Gastrocnemius medialis (tissue), 4 donors: ENCODE measurements at regions not wholly inside any gene's neighbourhood (a gene's known extent, or its start where the extent isn't known, plus 50 kb on each side); places are given as distances from the start of the nearest gene placed in this dataset.

Experiments
- ATAC-seq, 2 donors: fragments of 150-250 bp; one replicate each; pipeline ENCODE4 v1.9.1; 2016
- DNase-seq, 2 donors: peaks; one replicate each; pipeline ENCODE4 v3.0.0-alpha.2; 2019
- H3K27ac ChIP-seq, 4 donors: fragments of 200-600 bp; sonication (generic); 1 replicate in 1 of 4; 2 replicates in 3 of 4; pipeline ENCODE4 v1.5.1; 2016 to 2018; ENCODE audit warnings: mild to moderate bottlenecking in 2 of 4, moderate library complexity in 1 of 4
- H3K27me3 ChIP-seq, 3 donors: fragments of 200-600 bp; sonication (generic) in 2 of 3; 1 replicate in 1 of 3; 2 replicates in 2 of 3; pipeline versions ENCODE4 v1.5.1 to v1.6.0; 2016 to 2019; ENCODE audit warnings: mild to moderate bottlenecking in 1 of 3, moderate library complexity in 1 of 3
- H3K36me3 ChIP-seq, 2 donors: fragments of 200-600 bp; sonication (generic) in 1 of 2; one replicate each; pipeline ENCODE4 v1.5.1; 2017 to 2018
- H3K4me1 ChIP-seq, 2 donors: fragments of 200-600 bp; sonication (generic) in 1 of 2; one replicate each; pipeline ENCODE4 v1.5.1; 2016 to 2017; ENCODE audit warnings: mild to moderate bottlenecking in 2 of 2
- H3K4me3 ChIP-seq, 4 donors: fragments of 200-600 bp; sonication (generic) in 3 of 4; 1 replicate in 1 of 4; 2 replicates in 3 of 4; pipeline ENCODE4 v1.5.1; 2016 to 2019; ENCODE audit warnings: mild to moderate bottlenecking in 2 of 4
- H3K9me3 ChIP-seq, 3 donors: fragments of 200-600 bp; sonication (generic) in 2 of 3; 1 replicate in 1 of 3; 2 replicates in 2 of 3; pipeline ENCODE4 v1.5.1; 2016 to 2019
- POLR2A ChIP-seq, 2 donors: fragments of 450-650 bp; IDR thresholded peaks; one replicate each; pipeline ENCODE4 v1.6.1; 2017; ENCODE audit warnings: antibody characterized with exemption in 2 of 2, mild to moderate bottlenecking in 2 of 2, moderate library complexity in 2 of 2
- in situ Hi-C, 4 donors: fragments of 200-750 bp; cut with MboI; loops; one replicate each; pipeline versions ENCODE4 v1.15.0 to v1.8.0; 2017; ENCODE audit warnings: low sequenced_read_pairs in 4 of 4
- intact Hi-C: fragments of 100-400 bp; cut with DNase I; formaldehyde crosslinking; loops from one replicate; pipeline ENCODE4 v1.15.1; 2023; ENCODE audit warnings: low total_unique reads
- TF ChIP-seq, protein P1 (sequence below), 5 experiments: fragments of 450-650 bp in 3 of 5; fragments of 200-600 bp in 2 of 5; sonication (generic) in 2 of 5; IDR thresholded peaks in 4 of 5; conservative IDR thresholded peaks in 1 of 5; 1 replicate in 4 of 5; 2 replicates in 1 of 5; pipeline ENCODE4 v1.5.1; 2016 to 2019; ENCODE audit warnings: antibody characterized with exemption in 5 of 5, mild to moderate bottlenecking in 3 of 5, moderate library complexity in 3 of 5

DNA sequence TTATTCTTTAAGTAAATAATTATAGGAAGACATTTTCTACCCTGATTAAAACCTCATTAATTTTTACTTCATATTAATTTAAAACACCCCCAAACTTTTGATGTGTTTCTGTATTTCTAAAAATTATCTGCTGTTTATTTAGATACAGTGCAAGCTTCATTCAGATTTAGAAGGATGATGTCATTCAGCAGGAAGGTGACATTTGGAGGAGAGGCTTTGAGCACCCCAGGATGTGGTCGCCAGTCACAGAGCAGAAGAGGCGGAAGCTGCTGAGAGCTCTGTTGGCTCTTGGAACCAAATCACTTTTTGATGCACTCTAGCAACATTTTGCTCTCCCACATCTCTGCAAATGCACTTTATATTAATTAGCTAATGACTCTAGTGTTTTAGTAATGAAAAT, 233.9 kb upstream of the CACNA2D1 start:
- DNase-seq, result no peak
- in situ Hi-C loops (no loop called here), intact Hi-C loops (no loop called here)
- Histone ChIP-seq H3K36me3 (no peaks in the 10 kb centered on the region), H3K27me3 (no peaks in the 10 kb centered on the region), H3K4me3 (no peak overlapping the region), H3K9me3 (no peaks in the 10 kb centered on the region), H3K4me1 (no peaks in the 10 kb centered on the region), H3K27ac (no peak overlapping the region)
- TF ChIP-seq POLR2A (IDR thresholded peaks at IDR 0.05), result no peak
- TF ChIP-seq, protein P1, sequence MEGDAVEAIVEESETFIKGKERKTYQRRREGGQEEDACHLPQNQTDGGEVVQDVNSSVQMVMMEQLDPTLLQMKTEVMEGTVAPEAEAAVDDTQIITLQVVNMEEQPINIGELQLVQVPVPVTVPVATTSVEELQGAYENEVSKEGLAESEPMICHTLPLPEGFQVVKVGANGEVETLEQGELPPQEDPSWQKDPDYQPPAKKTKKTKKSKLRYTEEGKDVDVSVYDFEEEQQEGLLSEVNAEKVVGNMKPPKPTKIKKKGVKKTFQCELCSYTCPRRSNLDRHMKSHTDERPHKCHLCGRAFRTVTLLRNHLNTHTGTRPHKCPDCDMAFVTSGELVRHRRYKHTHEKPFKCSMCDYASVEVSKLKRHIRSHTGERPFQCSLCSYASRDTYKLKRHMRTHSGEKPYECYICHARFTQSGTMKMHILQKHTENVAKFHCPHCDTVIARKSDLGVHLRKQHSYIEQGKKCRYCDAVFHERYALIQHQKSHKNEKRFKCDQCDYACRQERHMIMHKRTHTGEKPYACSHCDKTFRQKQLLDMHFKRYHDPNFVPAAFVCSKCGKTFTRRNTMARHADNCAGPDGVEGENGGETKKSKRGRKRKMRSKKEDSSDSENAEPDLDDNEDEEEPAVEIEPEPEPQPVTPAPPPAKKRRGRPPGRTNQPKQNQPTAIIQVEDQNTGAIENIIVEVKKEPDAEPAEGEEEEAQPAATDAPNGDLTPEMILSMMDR (IDR thresholded peaks at IDR 0.05 in 4 of 5, conservative IDR thresholded peaks at IDR 0.05 in 1 of 5), result no peak
- no peak for ATAC-seq

DNA sequence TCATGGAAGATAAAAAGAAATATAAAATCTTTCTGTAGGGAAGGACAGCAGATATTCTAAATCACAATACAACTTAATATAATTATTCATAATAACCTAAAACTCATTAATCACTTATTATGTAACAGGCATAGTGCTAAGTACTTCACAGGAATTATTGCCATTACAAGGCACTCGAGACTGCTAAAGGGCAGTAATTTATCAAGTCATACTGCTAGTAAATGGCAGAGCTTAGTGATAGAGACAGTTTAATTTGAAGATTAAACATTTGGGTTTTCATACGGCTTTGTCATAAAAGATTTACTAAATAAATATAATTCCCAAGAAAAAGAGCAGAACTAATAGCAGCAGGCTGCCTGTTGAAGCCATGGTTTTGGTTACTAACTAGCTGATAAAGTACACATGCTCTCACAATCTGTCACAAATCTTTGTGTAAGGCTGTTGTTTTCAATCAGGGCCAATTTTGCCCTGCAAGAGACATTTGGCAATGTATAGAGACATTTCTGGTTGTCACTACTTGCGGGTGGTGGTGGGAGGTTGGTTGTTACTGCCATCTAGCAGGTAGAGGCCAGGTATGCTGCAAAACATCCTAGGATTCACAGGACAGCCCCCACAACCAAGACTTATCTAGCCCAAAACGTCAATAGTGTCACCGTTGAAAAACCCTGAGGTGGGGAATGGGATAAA, 233.3 kb upstream of the CACNA2D1 start:
- no peaks in the 10 kb centered on the region for H3K9me3 ChIP-seq
- DNase-seq, result no peak
- H3K27me3 ChIP-seq, result no peaks in the 10 kb centered on the region
- TF ChIP-seq, protein P1 (IDR thresholded peaks at IDR 0.05 in 4 of 5, conservative IDR thresholded peaks at IDR 0.05 in 1 of 5), result no peak
- no peak for TF ChIP-seq POLR2A (IDR thresholded peaks at IDR 0.05)
- no peaks in the 10 kb centered on the region for H3K4me1 ChIP-seq
- H3K36me3 ChIP-seq, result no peaks in the 10 kb centered on the region
- no peak overlapping the region for H3K4me3 ChIP-seq
- in situ Hi-C loops, result no loop called here
- ATAC-seq, result no peak
- intact Hi-C loops, result no loop called here
- no peak overlapping the region for H3K27ac ChIP-seq

DNA sequence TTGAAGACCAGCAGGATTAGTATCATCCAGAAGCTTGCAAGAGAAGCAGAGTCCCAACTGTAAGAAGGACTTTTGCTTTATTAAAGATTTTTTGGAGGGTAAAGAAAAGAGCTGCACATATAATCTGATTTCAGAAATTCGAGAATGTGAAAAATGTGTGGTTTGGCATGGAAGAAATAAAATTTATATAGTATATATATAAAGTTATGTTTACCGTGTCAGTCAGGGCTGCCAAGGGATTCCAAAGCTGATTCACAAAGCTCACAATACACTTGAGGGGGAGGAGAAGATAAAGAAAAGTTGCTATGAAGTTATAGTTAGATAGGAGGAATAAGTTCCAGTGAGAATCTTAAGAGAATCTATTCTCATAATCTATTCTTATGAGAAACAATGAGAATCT, 231.8 kb upstream of the CACNA2D1 start:
- H3K27me3 ChIP-seq, result no peaks in the 10 kb centered on the region
- no peak for DNase-seq
- H3K9me3 ChIP-seq, result no peaks in the 10 kb centered on the region
- no peak for ATAC-seq
- no peaks in the 10 kb centered on the region for H3K36me3 ChIP-seq
- no peak overlapping the region for H3K27ac ChIP-seq
- TF ChIP-seq, protein P1 (IDR thresholded peaks at IDR 0.05 in 4 of 5, conservative IDR thresholded peaks at IDR 0.05 in 1 of 5), result no peak
- TF ChIP-seq POLR2A (IDR thresholded peaks at IDR 0.05), result no peak
- in situ Hi-C loops (no loop called here), intact Hi-C loops (no loop called here)
- no peak overlapping the region for H3K4me3 ChIP-seq
- no peaks in the 10 kb centered on the region for H3K4me1 ChIP-seq

DNA sequence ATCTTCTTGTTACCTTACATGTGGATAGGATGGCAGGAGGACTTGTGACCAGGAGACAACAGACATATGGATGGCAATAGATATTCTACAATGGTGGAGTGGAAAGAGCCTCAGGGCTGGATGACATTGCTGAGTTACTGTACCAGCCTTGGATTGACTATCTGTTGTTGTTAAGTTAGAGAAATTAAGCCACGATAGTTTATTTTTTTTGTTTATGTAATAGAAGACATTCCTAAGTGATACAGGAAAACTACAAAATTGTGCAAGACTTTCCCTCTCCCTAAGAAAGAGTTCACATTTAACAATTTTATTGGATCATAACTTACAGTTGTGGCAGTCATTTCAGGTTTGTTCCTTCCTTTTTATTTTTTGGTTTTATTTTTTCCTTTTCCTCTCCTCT, 230.7 kb upstream of the CACNA2D1 start:
- H3K4me1 ChIP-seq, result no peaks in the 10 kb centered on the region
- DNase-seq (no peak), ATAC-seq (no peak)
- no peak overlapping the region for H3K27ac ChIP-seq
- H3K36me3 ChIP-seq, result no peaks in the 10 kb centered on the region
- no peaks in the 10 kb centered on the region for H3K27me3 ChIP-seq
- in situ Hi-C loops, result no loop called here
- TF ChIP-seq, protein P1 (IDR thresholded peaks at IDR 0.05 in 4 of 5, conservative IDR thresholded peaks at IDR 0.05 in 1 of 5), result no peak
- TF ChIP-seq POLR2A (IDR thresholded peaks at IDR 0.05), result no peak
- H3K9me3 ChIP-seq, result no peaks in the 10 kb centered on the region
- intact Hi-C loops, result no loop called here
- no peak overlapping the region for H3K4me3 ChIP-seq

DNA sequence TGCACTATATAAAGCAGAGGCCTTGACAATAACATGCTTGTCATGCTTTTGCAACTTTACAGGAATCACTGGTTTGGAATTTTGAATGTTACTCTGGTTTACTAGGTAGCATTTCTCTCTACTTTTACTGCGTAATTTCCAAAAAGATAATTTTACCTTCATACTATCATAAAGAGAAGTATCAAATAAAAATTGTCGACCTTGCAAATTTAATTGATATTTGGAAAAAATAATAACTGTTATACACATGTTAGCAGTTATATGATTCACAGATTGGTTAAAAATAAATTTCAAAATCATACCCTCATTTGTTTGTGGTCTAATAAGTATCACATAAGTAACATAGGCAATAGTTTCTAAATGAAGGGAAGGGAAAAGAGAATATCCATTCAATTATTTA, 228.5 kb upstream of the CACNA2D1 start:
- Histone ChIP-seq H3K4me3 (no peak overlapping the region), H3K4me1 (no peaks in the 10 kb centered on the region), H3K9me3 (no peaks in the 10 kb centered on the region), H3K27ac (no peak overlapping the region), H3K36me3 (no peaks in the 10 kb centered on the region), H3K27me3 (no peaks in the 10 kb centered on the region)
- ATAC-seq (no peak), DNase-seq (no peak)
- TF ChIP-seq POLR2A (IDR thresholded peaks at IDR 0.05), result no peak
- TF ChIP-seq, protein P1 (IDR thresholded peaks at IDR 0.05 in 4 of 5, conservative IDR thresholded peaks at IDR 0.05 in 1 of 5), result no peak
- intact Hi-C loops, result no loop called here
- in situ Hi-C loops, result no loop called here
